Progenitor cell of endocrine pancreas (in vitro differentiated cells): ENCODE measurements at regions not wholly inside any gene's neighbourhood (a gene's known extent, or its start where the extent isn't known, plus 50 kb on each side); places are given as distances from the start of the nearest gene placed in this dataset.

Source experiments
- DNase-seq: peaks from one replicate; pipeline ENCODE4 v3.0.0; 2021; ENCODE audit warnings: low spot score; ENCODE audit not compliant: unreplicated experiment
- H3K27ac Mint-ChIP-seq: 2 replicates; pipeline ENCODE4 v1.8.0; 2021; ENCODE audit warnings: mild to moderate bottlenecking, moderate library complexity, mixed read lengths
- H3K27me3 Mint-ChIP-seq: 2 replicates; pipeline ENCODE4 v1.8.0; 2021; ENCODE audit warnings: mixed read lengths
- H3K36me3 Mint-ChIP-seq: 2 replicates; pipeline ENCODE4 v1.8.0; 2022; ENCODE audit warnings: mixed read lengths; ENCODE audit not compliant: insufficient read depth
- H3K4me1 Mint-ChIP-seq: 2 replicates; pipeline ENCODE4 v1.8.0; 2021; ENCODE audit warnings: low read depth, mixed read lengths
- H3K4me3 Mint-ChIP-seq: 2 replicates; pipeline ENCODE4 v1.8.0; 2021; ENCODE audit warnings: low read depth, mild to moderate bottlenecking, moderate library complexity, mixed read lengths
- H3K9me3 Mint-ChIP-seq: 2 replicates; pipeline ENCODE4 v1.8.0; 2021; ENCODE audit warnings: low read depth, mixed read lengths
- CTCF ChIP-seq: fragments of 200-600 bp; sonication (generic); IDR thresholded peaks from one replicate; pipeline ENCODE4 v1.5.0; 2021; ENCODE audit warnings: antibody characterized with exemption, mild to moderate bottlenecking; ENCODE audit not compliant: unreplicated experiment

- peaks cover 7% of the 10 kb centered on the region for H3K9me3 Mint-ChIP-seq
- no peaks in the 10 kb centered on the region for H3K36me3 Mint-ChIP-seq
- H3K4me1 Mint-ChIP-seq = peaks cover 4% of the 10 kb centered on the region
- no peak for TF ChIP-seq CTCF
- DNase-seq = no peak
- no peak overlapping the region for H3K4me3 Mint-ChIP-seq
- H3K27me3 Mint-ChIP-seq = no peaks in the 10 kb centered on the region
- H3K27ac Mint-ChIP-seq = no peak overlapping the region
Measured at GRCh38 chr11:91406009-91406408, 818.6 kb upstream of the FAT3 start.

GRCh38 chr11:91404344-91404743, 820.3 kb upstream of the FAT3 start:
- H3K27ac Mint-ChIP-seq = no peak overlapping the region
- H3K27me3 Mint-ChIP-seq = no peaks in the 10 kb centered on the region
- no peak for TF ChIP-seq CTCF
- no peaks in the 10 kb centered on the region for H3K36me3 Mint-ChIP-seq
- no peak for DNase-seq
- H3K9me3 Mint-ChIP-seq = peaks cover 9% of the 10 kb centered on the region
- H3K4me1 Mint-ChIP-seq = peaks cover 4% of the 10 kb centered on the region
- no peak overlapping the region for H3K4me3 Mint-ChIP-seq

- H3K9me3 Mint-ChIP-seq = peaks cover 9% of the 10 kb centered on the region
- DNase-seq = no peak
- TF ChIP-seq CTCF = no peak
- H3K4me3 Mint-ChIP-seq = no peak overlapping the region
- H3K4me1 Mint-ChIP-seq = peaks cover 20% of the 10 kb centered on the region
- no peaks in the 10 kb centered on the region for H3K27me3 Mint-ChIP-seq
- H3K36me3 Mint-ChIP-seq = no peaks in the 10 kb centered on the region
- H3K27ac Mint-ChIP-seq = no peak overlapping the region
Measured at GRCh38 chr11:91397134-91397468, 827.5 kb upstream of the FAT3 start.

- Mint-ChIP-seq H3K9me3 (peaks cover 6% of the 10 kb centered on the region), H3K27me3 (no peaks in the 10 kb centered on the region), H3K4me1 (peaks cover 20% of the 10 kb centered on the region), H3K36me3 (no peaks in the 10 kb centered on the region), H3K4me3 (no peak overlapping the region), H3K27ac (peak overlapping the region; percentile 74)
- TF ChIP-seq CTCF = no peak
- DNase-seq = no peak
Measured at GRCh38 chr11:91396236-91397133, 828.1 kb upstream of the FAT3 start.

DNA sequence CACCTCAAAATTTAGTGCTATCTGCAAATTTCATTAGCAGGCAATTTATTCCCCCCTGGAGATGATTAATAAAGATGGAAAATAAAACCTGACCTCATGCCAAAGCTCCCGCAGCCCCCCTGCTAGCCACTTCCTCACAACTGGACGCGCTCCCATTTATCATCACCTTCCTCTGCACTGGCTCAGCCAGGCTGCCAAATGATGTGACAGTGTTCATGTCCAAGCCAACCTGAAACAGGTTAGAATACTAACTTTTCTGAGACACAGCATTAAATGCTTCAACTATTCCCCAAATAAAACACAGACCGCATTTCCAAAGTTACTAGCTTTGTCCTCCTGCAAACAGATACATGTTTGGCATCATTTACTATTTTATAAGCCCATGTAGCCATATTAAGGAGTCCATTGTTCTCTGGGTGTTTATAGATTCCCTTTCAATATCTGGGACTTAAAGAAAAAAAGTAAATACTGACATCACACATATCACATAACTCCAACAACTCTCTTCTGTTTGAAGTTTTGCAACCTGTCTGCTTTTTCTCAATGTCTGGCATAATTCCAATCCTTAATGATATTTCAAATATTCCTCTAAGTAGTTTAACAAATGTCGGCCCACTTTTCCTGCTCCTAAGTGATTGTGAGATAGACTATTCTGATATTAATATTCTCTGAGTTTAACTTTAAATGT, 829.7 kb upstream of the FAT3 start:
- Mint-ChIP-seq H3K9me3 (no peaks in the 10 kb centered on the region), H3K27ac (no peak overlapping the region), H3K27me3 (no peaks in the 10 kb centered on the region), H3K4me3 (no peak overlapping the region), H3K36me3 (no peaks in the 10 kb centered on the region), H3K4me1 (peaks cover 20% of the 10 kb centered on the region)
- no peak for TF ChIP-seq CTCF
- no peak for DNase-seq
